ENCODE measurements at regions not wholly inside any gene's neighbourhood (a gene's known extent, or its start where the extent isn't known, plus 50 kb on each side); places are given as distances from the start of the nearest gene placed in this dataset.
"Not testable (repeated sequence)": the region's sequence is repeated elsewhere in the genome, so short reads cannot be mapped to it uniquely, and the experiment has no call there.

- DNase-seq: no peak
Observed at GRCh38 chr21:15442743-15443469, 286.9 kb upstream of the USP25 start.

- DNase-seq: no peak
Observed at GRCh38 chr21:15443740-15444117, 286.1 kb upstream of the USP25 start.

DNA sequence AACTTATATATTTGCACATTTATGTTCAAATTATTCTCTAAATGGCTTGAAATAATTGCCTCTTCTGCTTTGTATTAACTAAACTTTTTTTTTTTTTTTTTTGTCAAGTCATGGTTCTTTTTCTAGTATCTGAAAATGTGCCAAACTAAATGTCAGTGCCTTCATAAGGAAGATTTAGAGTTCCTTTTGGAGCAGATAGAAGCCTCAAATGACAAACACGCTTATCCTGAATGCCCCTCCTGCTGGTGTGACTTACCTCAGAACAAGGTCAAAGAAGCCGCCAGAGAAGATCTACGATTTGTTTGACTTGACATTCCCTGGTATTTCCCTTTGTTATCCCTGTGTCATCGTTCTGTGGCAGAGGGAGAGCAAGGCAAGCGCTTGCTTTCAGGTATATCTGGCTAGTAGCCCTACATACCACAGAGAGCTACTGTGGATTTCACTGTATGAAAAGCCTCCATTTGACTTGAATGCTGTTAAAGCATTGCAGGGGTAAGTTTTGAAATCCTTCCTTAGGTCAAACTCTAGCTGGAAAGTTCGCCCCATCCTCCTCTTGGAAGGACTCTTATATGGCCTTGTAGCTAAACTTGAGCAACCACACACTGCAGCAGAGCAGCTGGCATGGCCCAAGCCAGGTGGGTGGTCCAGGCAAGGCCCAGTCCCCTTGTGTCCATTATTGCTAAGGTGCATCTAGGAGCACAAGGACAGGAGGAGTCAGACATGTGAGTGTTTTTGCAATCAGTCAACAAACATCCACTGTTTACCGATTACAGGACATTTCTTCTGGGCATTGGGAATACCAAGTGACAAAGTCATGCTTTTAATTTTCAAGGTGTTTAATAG is 285.4 kb upstream of the USP25 start:
- DNase-seq: peak; percentile 14

DNA sequence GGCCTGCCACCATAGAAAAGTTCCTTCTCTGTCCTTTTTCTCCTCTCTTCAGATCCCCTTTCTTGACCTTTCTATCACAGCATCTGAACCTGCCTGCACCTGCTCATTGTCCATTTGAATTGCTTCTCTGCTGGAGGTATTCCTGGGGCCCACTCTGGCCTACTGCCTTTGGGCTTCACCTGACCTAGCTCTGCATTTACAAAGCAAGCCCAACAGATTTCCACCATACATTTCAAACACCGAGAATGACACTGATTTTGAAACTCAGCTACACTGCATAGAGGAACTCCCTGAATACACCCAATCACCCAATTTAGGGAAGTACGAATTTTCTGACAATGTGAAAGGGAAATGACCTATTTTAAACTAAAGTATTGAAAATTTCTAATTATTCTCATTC is 284.5 kb upstream of the USP25 start:
- DNase-seq: no peak

DNA sequence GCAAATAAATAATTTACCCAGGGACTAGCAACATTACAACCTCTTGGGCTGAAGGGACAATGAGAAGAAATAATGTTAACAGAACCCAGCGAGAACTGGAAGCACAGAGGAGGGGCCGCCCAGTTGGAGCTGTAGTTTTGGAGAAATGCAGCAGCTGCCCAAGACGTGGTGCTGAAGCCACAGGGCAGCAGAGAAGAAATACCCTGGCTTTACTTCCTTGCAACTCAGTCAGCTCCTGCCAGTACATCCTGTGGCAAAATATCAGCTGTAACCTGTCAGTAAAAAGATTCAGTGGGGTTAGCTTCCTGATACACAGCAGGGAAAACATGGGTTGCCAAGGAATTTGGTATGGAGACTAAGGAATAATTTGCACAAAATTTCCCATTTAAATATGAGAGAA is 283.6 kb upstream of the USP25 start:
- DNase-seq: no peak

DNA sequence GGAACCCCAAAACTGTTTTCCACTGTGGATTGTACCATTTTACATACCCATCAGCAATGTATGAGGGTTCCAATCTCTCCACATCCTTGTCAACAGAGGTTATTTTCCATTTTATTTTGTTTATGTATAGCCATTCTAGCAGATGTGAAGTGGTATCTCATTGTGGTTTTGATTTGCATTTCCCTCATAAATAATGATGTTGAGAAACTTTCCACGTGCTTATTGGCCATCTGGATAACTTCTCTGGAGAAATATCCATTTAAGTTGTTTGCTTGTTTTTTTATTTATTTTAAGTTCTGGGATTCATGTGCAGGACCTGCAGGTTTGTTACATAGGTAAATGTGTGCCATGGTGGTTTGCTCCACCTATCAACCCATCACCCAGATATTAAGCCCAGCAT is 280.2 kb upstream of the USP25 start:
- DNase-seq: no peak

- no peak for DNase-seq
Observed at GRCh38 chr21:15453261-15453660, 276.5 kb upstream of the USP25 start.

- peak; percentile 3 for DNase-seq
Observed at GRCh38 chr21:15453785-15454184, 276.0 kb upstream of the USP25 start.

DNA sequence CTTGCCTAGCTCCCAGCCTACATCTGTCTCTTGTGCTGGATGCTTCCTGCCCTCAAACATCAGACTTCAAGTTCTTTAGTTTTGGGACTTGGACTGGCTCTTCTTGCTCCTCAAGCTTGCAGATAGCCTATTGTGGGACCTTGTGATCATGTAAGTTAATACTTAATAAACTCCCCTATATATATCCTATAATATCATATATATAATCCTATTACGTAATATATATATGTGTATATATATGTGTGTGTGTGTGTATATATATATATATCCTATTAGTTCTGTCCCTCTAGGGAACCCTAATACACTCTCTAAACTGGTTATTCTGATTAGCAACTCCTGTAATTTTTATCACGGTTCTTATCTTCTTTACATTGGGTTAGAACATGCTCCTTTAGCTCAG is 274.9 kb upstream of the USP25 start:
- not testable (repeated sequence) for DNase-seq

DNA sequence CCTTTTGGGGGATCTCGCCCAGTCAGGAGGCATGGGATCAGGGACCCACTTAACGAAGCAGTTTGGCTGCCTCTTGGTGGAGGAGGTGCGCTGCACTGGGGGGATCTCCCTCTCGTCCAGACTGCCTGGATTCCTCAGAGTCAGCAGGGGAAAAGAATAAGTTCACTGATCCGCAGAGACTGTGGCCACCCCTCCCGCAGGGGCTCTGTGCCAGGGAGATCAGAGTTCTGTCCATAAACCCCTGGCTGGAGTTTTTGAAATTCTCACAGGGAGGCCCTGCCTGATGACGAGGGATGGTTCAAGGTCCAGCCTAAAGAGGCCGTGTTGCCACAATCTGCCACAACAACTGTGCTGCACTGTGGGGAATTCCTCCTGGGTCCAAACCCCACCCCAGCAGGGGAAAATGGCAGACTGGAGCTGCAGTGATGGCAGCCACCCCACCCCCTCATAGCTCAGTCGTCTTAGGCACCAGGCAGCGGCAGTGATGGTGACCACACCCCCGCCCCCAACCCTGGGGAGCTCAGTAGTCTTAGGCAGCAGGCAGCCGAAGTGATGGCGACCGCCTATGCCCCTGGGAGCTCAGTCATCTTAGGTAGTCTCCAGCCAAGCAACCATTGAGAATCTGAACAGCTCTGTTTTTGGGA is 273.8 kb upstream of the USP25 start:
- DNase-seq: no peak

GRCh38 chr21:15457965-15458364 is 271.8 kb upstream of the USP25 start:
- no peak for DNase-seq

DNA sequence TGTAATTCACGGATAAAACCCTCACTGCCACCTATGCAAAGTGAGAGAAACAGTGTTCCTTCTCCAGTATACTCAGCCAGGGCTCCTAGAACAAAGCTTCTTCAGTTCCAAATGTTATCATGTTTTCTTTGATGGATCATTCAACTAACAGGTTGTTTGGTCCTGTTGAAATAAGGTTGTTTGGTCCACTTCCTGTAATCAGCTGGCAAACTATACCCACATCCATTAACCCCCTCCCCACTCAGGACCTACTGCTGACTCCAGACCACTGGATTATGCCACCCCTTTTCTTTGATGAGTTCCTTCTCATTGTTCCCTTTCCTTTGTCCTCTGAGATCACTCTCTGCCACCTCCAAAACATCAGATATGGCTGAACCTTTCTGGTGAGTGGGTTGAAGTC is 267.7 kb upstream of the USP25 start:
- no peak for DNase-seq

DNA sequence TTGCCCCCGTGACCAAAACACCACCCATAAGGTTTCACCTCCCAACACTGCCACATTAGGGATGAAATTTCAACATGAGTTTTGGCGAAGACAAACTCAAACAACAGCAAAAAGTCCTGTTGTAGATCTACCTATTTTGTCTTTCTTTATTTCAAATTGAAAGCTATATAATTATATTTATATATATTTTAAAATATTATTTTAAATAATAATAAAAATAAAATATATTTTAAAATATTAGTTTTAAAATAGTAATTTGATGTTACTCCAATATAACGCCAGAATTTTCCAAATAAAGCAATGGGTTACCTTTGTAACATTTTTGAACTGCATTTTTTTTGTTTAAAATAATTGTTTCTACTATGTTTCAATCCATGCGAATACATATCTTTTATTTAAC is 263.5 kb upstream of the USP25 start:
- no peak for DNase-seq

DNA sequence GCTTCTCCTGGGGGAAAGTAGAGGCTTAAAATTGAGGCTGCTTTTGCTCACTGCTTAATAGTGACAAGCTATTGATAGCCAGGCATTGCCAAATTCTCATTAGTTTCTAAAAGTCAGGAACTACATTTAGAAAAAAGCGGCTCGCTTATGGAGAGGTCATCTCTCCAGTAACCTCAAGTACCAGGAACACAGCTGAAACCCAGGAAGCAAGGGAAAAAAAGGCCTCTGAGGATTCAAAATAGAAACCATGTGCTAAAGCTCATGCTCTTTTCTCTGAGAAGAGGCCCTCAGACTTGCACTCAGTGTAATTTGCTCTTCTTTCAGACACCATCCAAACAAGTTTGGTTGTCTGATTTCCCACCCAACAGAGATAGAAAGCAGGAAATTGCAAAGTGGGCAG is 261.4 kb upstream of the USP25 start:
- DNase-seq: peak; percentile 32

- DNase-seq: peak; percentile 2
Observed at GRCh38 chr21:15472108-15473040, 257.4 kb upstream of the USP25 start.

- not testable (repeated sequence) for DNase-seq
Observed at GRCh38 chr21:15477773-15478172, 252.0 kb upstream of the USP25 start.

GRCh38 chr21:15480160-15480559 is 249.6 kb upstream of the USP25 start:
- DNase-seq: no peak

DNA sequence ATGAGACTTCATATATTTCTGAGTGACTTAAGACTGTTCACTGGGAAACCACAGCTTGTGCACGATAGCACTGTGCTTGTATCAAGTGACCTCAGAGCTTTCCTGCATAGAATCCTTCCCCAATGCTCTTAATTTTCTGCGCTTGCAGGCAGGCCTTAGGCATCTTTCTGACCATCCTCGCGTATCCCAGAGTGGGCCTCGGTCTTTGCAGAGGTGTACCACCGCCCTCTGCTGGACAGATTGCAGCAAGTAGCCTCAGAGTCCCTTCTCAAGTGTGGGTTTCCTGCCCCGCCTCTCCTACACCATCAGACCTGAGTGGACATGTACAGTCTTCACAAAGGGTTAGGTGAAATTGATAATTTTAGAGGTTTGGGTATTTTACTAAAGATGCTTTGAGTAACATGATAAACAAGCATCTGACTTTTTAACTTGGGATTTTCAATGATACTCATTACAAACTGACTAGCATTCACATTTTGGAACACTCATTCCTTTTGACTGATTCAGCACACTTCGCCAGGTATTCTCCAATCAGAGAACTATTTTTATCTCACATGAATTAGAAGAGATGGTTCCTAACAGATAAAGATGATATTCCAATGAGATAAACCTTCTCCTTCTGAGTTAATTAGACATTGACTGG is 246.5 kb upstream of the USP25 start:
- peak; percentile 89 for DNase-seq

DNA sequence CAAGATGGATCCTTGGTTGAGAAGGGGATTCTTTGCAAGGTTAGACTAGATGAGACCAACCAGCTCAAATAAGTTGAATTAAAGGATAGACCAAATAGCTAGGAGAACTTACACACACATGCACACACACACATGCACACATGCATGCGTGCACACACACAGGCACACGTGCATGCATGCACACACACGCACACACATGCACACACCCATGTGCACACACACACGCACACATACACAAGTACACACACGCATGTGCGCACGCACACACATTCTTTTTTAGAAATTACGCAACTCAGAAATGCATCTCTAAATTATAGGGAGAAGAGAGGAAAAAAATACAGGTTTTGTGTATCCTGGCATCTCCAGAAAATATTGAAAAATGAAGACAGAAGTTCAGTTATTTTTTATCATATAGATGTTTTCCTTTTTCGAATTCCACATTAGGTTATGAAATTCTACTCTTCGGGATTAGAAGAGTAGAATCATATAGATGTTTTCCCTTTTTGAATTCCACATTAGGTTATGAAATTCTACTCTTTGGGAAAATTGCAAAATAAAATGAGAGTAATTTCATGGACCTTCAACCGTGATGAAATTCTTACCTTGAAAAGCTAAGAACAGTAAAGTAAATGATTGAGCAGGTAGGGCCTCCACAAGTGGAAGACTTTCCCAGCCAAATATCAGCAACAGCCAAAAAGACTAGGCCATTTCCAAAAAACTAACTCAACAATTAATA is 243.2 kb upstream of the USP25 start:
- no peak for DNase-seq

DNA sequence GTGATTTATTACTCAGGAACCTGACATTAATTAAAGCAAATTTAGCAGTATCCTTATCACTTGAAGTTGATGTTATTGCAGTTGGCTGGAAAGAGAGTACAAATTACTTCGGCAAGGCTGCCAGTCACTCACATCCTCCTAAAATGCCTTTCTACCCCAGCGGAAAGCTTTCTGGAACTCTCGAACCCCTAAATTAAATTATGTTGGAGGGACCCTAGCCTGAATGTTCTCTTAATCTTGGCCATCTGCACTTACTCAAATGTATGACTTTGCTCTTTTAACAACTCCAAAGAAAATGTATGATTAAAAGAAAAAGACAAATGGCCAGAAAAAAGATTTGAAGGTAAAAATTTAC is 242.6 kb upstream of the USP25 start:
- DNase-seq: no peak

GRCh38 chr21:15491100-15491499 is 238.7 kb upstream of the USP25 start:
- no peak for DNase-seq

DNA sequence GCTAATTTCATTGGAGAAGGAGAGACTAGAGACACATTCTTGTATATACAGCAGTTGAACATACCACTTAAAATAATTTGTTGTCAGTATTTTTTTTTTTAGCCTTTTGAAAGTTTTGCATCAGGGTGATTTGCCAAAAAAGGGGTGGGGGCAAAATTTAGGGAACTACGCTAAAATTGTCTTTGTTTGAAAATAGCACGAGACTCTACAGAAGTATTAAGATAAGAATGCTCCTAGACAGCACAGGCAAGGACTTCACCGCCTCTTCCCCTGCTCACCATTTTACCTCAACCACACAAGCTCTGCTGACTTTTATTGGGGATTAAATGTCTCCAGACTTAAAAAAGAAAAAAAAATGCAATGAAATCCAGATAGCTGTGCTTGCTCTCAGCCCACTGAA is 236.1 kb upstream of the USP25 start:
- DNase-seq: no peak
